ENCODE measurements at regions not wholly inside any gene's neighbourhood (a gene's known extent, or its start where the extent isn't known, plus 50 kb on each side); places are given as distances from the start of the nearest gene placed in this dataset.

- Histone ChIP-seq H3K4me1 (no peaks in the 10 kb centered on the region), H3K36me3 (no peaks in the 10 kb centered on the region), H3K27ac (no peak overlapping the region), H3K27me3 (no peaks in the 10 kb centered on the region), H3K4me3 (no peak overlapping the region), H3K9me3 (no peaks in the 10 kb centered on the region)
- no peak for DNase-seq
- TF ChIP-seq CTCF (IDR thresholded peaks at IDR 0.05) (no peak), POLR2A (IDR thresholded peaks at IDR 0.05) (no peak)
Measured at GRCh38 chr6:85887461-85887860, 244.8 kb upstream of the SYNCRIP start.

- TF ChIP-seq POLR2A (IDR thresholded peaks at IDR 0.05) (no peak), CTCF (IDR thresholded peaks at IDR 0.05) (no peak)
- Histone ChIP-seq H3K27me3 (no peaks in the 10 kb centered on the region), H3K9me3 (no peaks in the 10 kb centered on the region), H3K4me3 (no peak overlapping the region), H3K36me3 (no peaks in the 10 kb centered on the region), H3K4me1 (peaks cover 0 to 17% (median 0%) of the 10 kb centered on the region in 4 donors), H3K27ac (no peak overlapping the region)
- no peak for DNase-seq
Measured at GRCh38 chr6:85868685-85869084, 226.0 kb upstream of the SYNCRIP start.

- Histone ChIP-seq H3K36me3 (no peaks in the 10 kb centered on the region), H3K9me3 (no peaks in the 10 kb centered on the region), H3K4me3 (no peak overlapping the region), H3K27me3 (no peaks in the 10 kb centered on the region), H3K4me1 (peaks cover 0 to 17% (median 0%) of the 10 kb centered on the region in 4 donors), H3K27ac (no peak overlapping the region)
- TF ChIP-seq CTCF (IDR thresholded peaks at IDR 0.05) (no peak), POLR2A (IDR thresholded peaks at IDR 0.05) (no peak)
- DNase-seq: no peak
Measured at GRCh38 chr6:85867595-85867994, 224.9 kb upstream of the SYNCRIP start.

- Histone ChIP-seq H3K9me3 (no peaks in the 10 kb centered on the region), H3K27ac (no peak overlapping the region), H3K4me3 (no peak overlapping the region), H3K36me3 (no peaks in the 10 kb centered on the region), H3K27me3 (no peaks in the 10 kb centered on the region), H3K4me1 (peaks cover 0 to 17% (median 0%) of the 10 kb centered on the region in 4 donors)
- no peak for TF ChIP-seq POLR2A (IDR thresholded peaks at IDR 0.05)
- no peak for TF ChIP-seq CTCF (IDR thresholded peaks at IDR 0.05)
- DNase-seq: no peak
Measured at GRCh38 chr6:85866758-85867401, 224.2 kb upstream of the SYNCRIP start.

- no peaks in the 10 kb centered on the region for H3K36me3 ChIP-seq
- DNase-seq: no peak
- TF ChIP-seq CTCF (IDR thresholded peaks at IDR 0.05) (no peak), POLR2A (IDR thresholded peaks at IDR 0.05) (no peak)
- H3K27ac ChIP-seq: no peak overlapping the region
- H3K27me3 ChIP-seq: no peaks in the 10 kb centered on the region
- peaks cover 0 to 17% (median 0%) of the 10 kb centered on the region in 4 donors for H3K4me1 ChIP-seq
- H3K9me3 ChIP-seq: no peaks in the 10 kb centered on the region
- peak overlapping the region in 3 of 4 donors; percentile 15 to 50 (median 37) for H3K4me3 ChIP-seq
Measured at GRCh38 chr6:85866370-85866730, 223.7 kb upstream of the SYNCRIP start.
